Stimulated activated CD4-positive, alpha-beta T cell treated with anti-CD3 and anti-CD28 coated beads, Interleukin-1b, Interleukin-23, amount 100 ng/mL, for 1 hour (primary cell): ENCODE measurements at regions not wholly inside any gene's neighbourhood (a gene's known extent, or its start where the extent isn't known, plus 50 kb on each side); places are given as distances from the start of the nearest gene placed in this dataset.

Experiments
- DNase-seq, 2 donors: peaks; one replicate each; pipeline ENCODE4 v3.0.0-alpha.2; 2020; ENCODE audit warnings: low read depth in 2 of 2

DNA sequence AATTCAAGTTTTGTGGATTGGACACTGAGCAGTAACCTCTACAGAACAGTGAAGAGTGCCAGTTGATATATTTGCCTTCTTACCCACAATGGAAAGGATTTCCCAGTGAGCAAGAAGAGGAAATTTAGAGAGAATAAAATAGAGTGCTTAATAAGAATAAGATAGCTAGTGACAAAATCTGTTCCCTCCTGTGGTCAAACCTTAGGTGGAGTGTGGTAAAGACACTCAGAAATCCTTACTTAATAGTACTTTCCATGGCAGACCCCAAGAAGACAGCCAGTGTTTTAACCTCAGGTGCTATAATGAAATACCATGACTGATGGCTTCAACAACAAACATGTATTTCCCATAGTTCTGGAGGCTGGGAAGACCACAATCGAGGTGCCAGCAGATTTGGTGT is 108.4 kb upstream of the TNFAIP3 start:
- DNase-seq, result no peak

DNA sequence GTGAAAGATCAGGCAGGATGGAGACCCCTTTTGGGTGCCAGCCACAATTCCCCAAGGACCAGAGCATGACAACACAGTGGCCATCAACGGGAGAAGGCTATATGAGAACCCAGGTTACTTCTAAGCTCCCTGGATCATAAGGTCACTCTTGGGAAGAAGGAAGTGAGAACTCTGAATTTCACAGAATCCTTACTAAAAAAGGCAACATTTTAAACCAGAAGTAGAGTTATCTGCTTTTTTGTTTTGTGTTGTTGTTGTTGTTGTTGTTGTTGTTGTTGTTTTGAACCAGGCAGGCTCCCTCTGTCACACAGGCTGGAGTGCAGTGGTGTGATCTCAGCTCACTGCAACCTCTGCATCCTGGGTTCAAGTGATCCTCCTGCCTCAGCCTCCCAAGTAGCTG is 107.4 kb upstream of the TNFAIP3 start:
- DNase-seq, result no peak

DNA sequence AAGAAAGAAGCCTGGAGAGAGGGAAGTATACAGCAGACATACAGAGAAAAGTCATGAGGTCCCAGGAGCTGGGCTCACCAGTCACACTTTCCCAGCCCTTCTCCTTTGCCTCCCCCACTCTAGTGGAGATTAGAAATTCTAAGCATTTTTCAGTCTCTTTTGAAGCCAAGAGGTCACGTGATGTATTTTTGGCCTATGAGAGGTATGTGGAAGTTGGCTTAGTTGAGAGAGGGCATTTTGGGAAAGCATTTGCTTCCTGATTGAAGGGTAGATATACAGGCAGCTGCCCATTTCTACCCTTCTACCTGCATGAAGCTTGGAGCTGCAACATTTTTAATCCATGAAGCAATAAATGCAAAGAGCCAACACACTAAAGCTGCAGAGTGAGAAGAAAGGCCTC is 106.0 kb upstream of the TNFAIP3 start:
- no peak for DNase-seq

DNA sequence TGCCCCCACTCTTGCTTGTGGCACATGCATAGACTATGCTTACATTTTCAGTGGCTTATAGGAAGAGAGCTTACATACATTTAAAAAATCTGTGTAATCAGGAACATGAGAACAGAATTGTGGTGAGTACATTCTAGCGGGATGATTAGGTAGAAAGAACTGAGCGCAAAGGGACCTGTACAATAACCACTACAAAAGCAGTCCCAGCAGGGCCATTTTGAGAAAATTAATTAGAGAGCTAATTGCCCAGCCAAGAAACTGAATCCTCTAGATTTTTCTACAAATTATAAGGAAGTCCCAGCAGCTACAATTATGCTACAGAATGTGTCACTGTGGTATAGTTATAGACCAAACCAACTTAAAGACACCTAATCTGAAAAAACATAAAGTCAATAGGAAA is 105.6 kb upstream of the TNFAIP3 start:
- DNase-seq, result no peak

DNA sequence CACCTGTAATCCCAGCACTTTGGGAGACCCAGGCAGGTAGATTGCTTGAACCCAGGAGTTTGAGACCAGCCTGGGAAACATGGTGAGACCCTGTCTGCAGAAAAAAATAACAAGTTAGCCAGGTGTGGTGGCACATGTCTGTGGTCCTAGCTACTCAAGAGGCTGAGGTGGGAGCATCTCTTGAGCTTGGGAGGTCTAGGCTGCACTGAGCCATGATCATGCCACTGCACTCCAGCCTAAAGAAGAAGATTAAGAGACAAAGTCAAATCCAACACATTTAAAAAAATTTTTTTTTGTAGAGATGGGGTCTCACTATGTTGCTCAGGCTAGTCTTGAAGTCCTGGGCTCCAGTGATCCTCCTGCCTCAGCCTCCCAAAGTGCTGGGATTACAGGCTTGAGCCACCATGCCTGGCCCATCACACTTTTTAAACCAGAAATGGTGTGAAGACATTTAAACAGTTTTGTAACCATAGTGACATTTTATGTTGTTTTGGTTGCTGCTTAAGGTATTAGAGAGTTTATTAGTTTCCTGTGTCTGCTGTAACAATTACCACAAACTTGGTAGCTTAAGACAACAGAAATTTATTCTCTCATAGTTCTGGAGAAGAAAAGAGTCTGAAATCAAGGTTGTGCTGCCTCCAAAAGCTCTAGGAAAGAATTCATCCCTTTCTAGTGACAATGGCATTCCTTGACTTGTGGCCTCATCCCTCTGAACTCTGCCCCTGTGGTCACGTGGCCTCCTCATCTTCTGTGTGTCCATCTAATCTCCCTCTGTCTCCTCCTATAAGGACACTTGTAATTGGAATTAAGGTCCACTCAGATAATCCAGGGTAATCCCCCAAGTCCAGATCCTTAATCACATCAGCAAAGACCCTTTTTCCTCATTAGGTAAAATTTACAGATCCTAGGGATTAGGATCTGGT is 104.6 kb upstream of the TNFAIP3 start:
- DNase-seq, result no peak

DNA sequence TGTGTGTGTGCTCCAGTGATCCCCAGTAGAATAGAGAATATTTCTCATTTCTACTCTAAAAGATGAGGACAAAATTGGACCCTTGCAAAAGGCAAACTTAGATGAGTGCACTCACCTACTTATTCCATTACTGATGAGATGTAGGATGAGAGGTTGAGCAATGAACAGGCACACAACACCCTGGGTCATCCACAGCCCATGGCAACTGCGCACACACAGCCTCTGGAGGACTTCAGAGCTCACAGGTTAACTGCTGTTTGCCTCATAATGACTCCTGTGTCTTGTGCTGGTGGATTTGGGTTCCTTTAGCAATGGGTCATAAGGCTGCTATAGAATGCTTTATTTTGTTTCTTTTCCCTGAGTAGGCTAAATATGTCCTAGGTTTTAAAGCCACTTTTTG is 103.6 kb upstream of the TNFAIP3 start:
- no peak for DNase-seq

DNA sequence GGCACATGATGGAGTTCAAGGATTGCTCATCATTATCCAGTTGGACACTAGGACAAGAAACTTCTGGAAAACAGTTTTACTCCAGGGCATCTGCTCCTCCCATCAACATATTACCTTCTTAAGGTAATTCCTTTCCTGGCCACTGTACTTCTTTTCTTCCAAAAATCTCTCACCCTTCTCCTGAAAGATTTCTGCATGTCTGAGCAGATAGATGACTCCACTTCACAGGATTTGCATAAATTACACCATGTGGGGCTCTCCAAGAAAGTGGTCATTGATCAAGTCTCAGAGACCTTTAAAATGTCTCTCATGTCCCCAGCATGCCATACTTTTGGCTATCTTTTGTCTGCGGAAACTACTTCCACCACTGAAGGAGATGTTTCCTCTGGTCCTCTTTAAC is 103.2 kb upstream of the TNFAIP3 start:
- DNase-seq, result no peak

DNA sequence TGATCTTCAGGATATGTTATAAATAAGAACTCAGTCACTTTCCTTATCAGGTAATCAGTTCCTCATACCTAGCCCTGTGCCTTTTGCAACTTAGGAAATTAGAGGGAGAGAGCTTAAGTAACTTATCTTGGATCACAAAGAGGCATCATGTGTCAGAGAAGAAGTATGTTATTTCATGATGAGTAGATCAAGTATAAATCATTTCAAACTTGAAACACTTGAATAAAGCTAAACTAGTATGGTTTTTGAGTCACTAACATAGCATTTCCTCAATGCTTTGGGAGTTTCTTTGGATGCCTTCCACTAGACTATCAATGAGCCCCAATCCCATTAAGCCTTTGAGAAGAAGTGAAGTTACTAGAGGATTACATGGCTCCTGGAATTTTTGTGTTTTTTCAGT is 102.6 kb upstream of the TNFAIP3 start:
- DNase-seq, result no peak

DNA sequence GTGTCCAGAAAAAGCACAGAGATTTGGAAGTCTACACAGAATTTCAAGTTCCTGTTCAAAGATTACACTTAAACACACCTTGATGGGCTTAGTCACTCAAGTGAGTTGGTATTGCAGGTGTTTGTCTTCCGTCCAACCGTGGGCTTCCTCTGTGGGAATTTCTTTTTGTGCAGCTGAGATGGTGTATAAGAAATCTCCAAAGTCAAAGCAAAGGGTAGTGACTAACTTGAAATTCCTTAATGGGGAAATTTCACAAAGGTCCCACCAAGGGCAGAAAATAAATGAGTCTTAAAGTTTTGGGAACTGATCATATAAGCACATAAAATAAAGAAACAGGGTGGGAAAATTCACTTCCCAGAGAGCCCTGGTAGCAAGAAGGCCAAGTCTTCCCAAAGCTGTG is 102.0 kb upstream of the TNFAIP3 start:
- no peak for DNase-seq

DNA sequence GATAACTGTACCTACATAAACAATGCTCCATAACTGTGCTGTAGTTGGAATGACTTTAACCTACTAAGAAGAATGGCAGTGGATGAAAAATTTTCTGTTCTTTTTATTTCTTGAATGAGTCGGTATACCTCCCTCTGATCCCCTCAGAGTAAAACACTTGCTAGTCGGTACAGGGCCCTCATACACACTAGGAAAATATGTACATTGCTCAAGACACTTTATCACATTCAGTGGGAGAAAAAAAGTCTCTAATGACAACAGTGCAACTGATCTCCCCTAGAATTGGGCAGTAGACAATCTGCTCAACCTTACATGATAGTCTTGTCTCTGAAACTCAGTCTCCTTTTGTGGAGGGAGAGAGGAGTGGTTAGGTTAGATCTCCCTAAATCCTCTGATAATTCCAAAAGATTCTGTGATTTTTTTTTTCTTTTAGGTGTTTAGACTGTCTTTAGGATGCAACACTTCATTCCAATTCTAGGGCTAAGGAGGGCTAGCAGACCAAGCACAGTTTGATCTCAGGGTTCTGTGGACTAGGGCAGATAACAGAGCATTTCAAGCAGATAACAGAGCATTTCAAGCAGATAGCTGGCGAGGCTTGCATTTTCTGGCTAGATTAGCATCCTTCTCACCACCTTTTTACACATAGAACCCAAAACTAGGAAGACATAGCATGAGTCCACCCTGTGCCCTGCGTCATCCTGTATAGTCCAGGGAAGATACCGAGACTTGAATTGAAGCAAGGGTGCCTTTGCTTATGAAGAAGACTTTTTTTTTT is 100.3 kb upstream of the TNFAIP3 start:
- no peak for DNase-seq

DNA sequence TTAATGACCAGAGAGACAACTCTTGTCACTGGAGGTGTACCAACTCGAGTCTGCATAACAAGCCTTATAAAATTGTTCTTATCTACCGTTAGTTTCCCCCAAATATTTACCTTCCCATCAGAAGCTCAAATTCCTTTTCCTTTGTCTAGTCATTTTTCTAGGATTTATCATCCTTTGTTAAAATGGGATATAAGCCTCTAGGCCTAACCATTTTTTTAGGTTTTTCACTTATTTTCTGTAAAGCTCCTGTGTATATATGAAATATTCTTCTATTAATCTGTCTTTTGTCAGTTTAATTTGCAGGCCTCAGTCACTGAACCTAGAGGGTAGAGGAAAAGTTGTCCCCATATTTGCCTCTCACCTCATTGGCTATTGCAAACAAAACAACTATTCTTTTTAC is 99.6 kb upstream of the TNFAIP3 start:
- DNase-seq, result no peak

DNA sequence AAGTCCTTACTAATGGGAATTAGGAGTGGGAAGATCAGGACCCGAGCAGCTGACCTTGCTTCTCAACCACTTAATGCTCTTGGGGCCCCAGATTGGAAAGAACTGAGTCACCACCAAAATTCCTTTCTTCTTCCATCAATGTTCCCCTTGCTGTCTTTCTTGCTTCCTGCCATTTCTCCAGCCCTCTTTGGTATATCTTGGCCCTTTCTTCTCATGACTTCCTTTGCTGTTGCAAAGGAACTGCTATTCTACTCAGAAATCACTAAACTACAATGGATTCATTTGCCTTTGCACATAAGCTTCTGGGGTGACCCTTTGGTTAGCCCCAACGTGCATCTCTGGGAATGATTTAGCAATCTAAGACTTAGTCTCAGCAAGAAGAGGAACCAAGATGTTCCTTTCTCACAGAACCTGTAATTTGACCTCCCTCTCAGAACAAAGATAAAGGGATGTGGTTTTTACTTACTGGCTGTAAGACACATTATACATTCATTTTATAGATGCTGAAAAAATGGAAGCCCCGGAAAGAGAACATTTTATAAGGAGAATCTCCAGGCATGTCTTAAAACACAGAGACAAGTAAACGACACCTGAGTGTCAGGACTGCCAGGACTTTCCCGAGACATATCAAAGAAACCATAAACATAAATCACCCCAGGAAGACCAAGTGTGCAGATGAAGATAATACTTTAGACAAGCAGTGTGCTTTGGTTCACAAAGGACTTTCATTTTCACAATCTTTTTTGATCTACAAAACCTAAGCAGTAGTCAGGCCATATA is 99.0 kb upstream of the TNFAIP3 start:
- DNase-seq, result no peak

DNA sequence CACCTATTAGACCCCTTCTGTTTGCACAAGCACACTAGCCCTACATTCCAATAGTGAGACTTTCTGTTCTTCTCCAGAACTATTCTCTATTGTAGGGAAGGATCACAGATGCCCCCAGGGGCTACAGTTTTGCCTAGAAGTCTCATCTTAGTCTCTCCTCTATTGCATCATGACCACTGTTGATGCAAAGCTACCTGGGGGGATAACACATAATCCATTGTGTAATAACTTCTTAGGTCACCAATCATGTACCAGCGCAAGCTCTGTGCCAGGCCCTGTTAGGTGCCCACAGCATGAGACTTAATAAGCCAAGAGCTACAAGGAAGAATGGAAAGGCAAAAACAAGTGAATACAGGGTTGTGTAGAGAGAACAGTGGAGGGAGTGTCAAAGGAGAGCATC is 98.1 kb upstream of the TNFAIP3 start:
- no peak for DNase-seq

DNA sequence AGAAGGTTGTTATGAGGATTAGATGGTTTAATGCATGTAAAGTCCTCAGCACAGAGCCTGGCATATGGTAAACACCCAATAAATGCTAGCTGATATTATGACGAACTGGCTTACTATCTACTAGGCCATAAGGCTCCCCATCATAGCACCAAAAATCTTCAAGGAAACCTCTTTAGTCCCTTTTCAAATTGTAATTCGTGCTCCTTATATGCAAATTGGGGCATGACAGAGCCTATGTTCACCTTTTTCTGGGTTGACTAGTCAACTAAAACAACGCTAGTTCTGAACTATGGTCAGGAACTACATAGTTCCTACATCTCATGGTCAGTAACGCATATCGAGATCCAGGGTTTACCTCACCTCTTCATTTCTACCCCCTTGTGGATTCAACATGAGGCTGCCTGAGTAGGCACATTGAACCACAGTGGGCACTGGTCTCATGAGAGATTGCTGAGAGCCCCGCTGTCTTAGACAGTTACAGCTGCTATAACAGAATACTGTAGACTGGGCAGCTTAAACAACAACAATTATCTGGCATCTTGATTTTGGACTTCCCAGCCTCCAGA is 97.2 kb upstream of the TNFAIP3 start:
- DNase-seq, result no peak

DNA sequence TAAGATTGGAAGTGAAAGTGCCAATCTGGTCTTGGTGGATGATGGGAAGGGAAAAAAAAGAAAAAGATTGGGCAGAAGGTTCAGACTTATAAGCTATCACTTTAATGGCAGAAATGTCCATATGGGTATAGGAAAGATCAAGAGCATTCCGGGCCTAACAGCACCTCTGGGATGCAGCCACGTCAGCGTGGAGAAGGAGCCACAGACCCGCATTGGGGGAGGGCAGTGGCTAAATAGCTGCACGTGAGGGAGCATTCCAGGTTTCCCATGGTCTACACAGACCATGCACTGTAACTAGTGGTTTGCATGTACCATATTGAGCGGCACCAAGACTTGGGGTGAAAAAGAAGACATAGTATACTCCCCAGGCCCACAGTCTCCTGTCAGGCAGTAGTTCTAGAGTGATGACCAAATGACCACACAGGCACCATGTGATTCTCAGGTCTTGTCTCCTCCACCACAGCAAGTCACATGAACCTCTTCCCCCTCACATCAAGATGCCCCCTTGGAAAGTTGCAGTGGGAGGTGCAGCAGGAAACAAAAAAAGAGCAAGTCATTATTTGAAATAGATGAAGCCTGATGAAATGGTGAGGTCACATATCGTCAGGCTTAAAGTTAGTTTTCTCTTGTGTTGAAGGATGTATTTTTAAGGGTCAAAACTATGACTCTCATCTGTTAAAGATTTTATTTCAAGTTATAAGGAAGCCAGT is 94.4 kb upstream of the TNFAIP3 start:
- no peak for DNase-seq

DNA sequence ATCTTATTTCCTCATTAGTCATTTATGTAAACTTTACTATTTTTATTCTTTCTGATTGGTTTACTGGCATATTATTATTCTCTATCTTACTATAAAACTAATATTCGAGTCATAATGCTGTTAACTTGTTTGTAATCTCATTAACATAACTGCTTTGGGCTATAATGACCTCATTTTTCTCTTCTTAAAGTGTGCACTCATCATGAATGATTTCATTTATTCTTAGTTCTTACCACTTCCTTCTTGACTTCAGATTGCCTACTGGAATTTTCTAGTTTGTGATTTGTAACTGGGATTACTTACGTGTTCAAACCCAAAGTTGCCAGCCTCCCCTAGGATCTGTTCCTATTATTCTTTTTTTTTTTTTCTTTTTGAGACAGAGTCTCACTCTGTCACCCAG is 91.8 kb upstream of the TNFAIP3 start:
- DNase-seq, result no peak

DNA sequence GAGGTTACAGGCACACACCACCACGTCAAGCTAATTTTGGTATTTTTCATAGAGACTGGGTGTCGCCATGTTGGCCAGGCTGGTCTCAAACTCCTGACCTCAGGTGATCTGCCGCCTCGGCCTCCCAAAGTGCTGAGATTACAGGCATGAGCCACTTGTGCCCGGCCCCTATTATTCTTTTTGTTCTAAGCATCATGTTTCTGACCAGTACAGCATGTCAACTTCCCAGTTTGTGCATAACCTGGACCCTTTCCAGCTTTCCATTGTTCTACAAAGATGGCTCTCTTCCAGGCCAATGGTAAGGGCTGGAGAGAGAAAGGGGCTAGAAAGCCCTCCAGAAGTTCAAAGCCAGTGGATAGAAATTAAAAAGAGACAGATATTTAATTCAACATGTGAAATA is 91.3 kb upstream of the TNFAIP3 start:
- DNase-seq, result no peak

DNA sequence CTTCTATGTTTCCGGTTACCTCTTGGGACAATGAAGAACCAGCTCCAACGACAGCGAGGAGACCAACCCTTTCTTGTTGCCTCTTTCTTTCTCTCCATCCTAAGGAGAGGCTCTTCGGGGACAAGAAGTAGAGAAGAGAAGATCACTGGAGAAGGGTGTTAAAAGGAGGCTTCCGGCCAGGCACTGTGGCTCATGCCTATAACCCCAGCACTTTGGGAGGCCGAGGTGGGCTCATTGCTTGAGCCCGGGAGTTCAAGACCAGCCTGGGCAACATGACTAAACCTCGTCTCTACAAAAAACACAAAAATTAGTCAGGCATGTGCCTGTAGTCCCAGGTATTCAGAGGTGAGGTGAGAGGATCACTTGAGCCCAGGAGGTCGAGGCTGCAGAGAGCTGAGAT is 90.8 kb upstream of the TNFAIP3 start:
- no peak for DNase-seq

DNA sequence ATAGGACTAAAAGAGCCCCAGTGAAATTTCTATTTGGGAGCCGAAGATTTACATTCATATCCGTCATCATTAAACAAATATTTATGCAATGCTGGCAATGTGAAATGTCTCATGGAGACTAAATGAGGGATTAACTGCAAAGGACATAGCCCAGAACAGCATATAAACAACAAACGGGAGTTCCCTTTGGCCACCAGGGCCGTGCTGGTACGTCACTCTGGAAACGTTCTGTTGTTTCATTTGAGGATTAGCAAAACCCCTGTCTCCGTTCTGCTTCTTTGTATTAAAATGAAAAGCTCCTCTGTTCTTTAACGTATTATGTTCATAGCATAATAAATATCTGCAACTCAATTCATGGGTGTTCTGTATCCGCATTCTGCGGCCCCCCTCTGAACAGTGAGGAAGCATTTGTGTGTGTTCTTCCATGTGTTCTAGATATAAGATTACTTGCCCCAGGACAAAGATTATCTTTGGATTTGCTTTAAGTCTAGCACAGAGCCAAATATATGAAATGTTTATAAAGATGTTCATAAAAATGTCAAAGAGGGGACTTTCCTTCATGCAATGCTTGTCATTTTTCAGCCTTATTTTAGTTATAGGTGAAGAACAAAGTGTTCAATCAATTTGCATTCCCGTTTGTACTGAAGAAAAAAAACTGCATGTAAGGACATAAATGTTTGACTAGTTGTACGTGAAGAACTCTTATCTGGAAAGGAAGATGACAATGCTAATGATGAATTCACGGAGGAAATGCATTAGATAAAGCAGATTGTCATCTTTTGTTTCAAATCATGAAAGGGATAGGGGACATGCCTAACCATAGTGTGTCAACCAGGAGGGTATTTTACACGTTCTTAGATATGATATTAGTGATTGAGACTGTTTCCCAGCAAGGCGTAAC is 90.0 kb upstream of the TNFAIP3 start:
- no peak for DNase-seq

DNA sequence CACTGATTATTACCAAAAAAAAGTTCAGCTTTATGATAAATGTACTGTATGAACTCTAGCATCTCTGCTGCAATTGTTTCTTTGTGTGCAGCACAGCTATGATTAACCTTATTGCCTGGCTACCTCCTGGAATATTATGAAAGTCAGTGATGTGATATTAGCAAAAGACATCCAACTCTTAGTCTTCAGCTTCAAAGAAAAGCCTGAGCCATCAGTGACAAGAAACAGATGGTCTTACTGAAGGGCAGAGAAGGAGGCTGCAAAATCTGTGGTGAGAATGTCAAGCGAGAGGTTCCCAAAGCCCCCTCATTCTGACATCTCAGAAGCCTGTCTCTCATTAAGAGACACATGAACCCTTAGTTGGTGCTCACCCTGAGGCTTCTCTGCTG is 89.4 kb upstream of the TNFAIP3 start:
- DNase-seq, result no peak
